Adrenal gland (tissue), 9 donors: ENCODE measurements at regions not wholly inside any gene's neighbourhood (a gene's known extent, or its start where the extent isn't known, plus 50 kb on each side); places are given as distances from the start of the nearest gene placed in this dataset.

ENCODE experiments used
- DNase-seq, 7 donors: peaks; one replicate each; pipeline ENCODE4 v3.0.0-alpha.2; 2019 to 2020
- H3K27ac ChIP-seq, 5 donors: fragments of 200-600 bp; sonication (generic) in 4 of 5; 1 replicate in 3 of 5; 2 replicates in 2 of 5; pipeline versions ENCODE4 v1.5.1 to v1.8.0; 2016 to 2020; ENCODE audit warnings: mild to moderate bottlenecking in 1 of 5
- H3K27me3 ChIP-seq: fragments of 200-600 bp; 2 replicates; pipeline ENCODE4 v1.8.0; 2021
- H3K36me3 ChIP-seq, 2 donors: fragments of 200-600 bp; replicated peaks in 1 of 2; 1 replicate in 1 of 2; 2 replicates in 1 of 2; pipeline versions ENCODE4 v1.5.1 to v1.8.0; 2018 to 2022
- H3K4me1 ChIP-seq, 2 donors: fragments of 200-600 bp; replicated peaks in 1 of 2; 1 replicate in 1 of 2; 2 replicates in 1 of 2; pipeline versions ENCODE4 v1.5.1 to v1.8.0; 2018 to 2021
- H3K4me3 ChIP-seq, 4 donors: fragments of 200-600 bp; sonication (generic) in 3 of 4; one replicate each; pipeline ENCODE4 v1.5.1; 2016 to 2018
- H3K9me3 ChIP-seq, 3 donors: fragments of 200-600 bp; sonication (generic) in 1 of 3; replicated peaks in 1 of 3; 1 replicate in 2 of 3; 2 replicates in 1 of 3; pipeline versions ENCODE4 v1.5.1 to v1.8.0; 2016 to 2021
- POLR2A ChIP-seq, 2 donors: fragments of 450-650 bp; IDR thresholded peaks; one replicate each; pipeline ENCODE4 v1.6.1; 2017; ENCODE audit warnings: antibody characterized with exemption in 2 of 2, mild to moderate bottlenecking in 2 of 2, moderate library complexity in 1 of 2
- WGBS, 4 donors: extraction: QIAGEN DNeasy Blood & Tissue Kit in 2 of 4; methylation state at CpG; one replicate each; pipeline versions ENCODE4 v1.1.5 to v1.1.7; 2013 to 2017; 5-methylcytosine and 5-hydroxymethylcytosine counted together
- intact Hi-C, 2 donors: fragments of 100-400 bp; cut with DNase I; formaldehyde crosslinking; loops; one replicate each; pipeline versions ENCODE4 v1.14.1 to v1.15.0; 2022 to 2023
- TF ChIP-seq, protein P1 (sequence below), 6 experiments: fragments of 450-650 bp in 4 of 6; fragments of 200-600 bp in 2 of 6; sonication (generic) in 1 of 6; IDR thresholded peaks; 1 replicate in 5 of 6; 2 replicates in 1 of 6; pipeline versions ENCODE4 v1.5.1 to v1.8.0; 2016 to 2021; ENCODE audit warnings: antibody characterized with exemption in 6 of 6, mild to moderate bottlenecking in 2 of 6, moderate library complexity in 1 of 6
- donor health status: healthy with polysubstance abuse.
- donor health status: Bipolar disorder and iron deficiency.
- donor health status: DM: yes; HTN: yes; CAD: no.
- donor health status: DM: no; HTN: no; CAD: no.
- donor health status: DM: no; HTN: no; CAD: no.

DNA sequence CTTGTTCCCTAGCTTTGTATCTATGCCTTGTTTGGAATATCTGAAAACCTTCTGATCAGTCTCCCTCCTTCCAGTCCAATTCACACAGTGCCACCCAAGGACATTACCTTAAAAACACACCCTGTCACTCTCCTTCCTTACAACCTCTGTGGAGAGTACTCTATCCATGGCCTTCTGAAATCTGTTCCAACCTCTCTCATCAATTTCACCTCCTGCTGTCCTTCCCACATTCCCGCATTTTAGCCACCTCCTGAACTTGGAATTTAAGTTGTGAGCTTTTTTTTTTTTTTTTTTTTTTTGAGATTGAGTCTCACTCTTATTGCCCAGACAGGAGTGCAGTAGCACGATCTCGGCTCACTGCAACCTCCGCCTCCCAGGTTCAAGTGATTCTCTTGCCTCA, 824.8 kb downstream of the METTL15 start:
- DNase-seq: no peak
- H3K4me3 ChIP-seq: no peak overlapping the region
- 84 to 89% (median 86%) methylated on average over 4 of the region's 4 CpGs for WGBS, 4 donors
- no peaks in the 10 kb centered on the region for H3K9me3 ChIP-seq
- H3K36me3 ChIP-seq: no peaks in the 10 kb centered on the region
- TF ChIP-seq POLR2A (IDR thresholded peaks at IDR 0.05): no peak
- TF ChIP-seq, protein P1, sequence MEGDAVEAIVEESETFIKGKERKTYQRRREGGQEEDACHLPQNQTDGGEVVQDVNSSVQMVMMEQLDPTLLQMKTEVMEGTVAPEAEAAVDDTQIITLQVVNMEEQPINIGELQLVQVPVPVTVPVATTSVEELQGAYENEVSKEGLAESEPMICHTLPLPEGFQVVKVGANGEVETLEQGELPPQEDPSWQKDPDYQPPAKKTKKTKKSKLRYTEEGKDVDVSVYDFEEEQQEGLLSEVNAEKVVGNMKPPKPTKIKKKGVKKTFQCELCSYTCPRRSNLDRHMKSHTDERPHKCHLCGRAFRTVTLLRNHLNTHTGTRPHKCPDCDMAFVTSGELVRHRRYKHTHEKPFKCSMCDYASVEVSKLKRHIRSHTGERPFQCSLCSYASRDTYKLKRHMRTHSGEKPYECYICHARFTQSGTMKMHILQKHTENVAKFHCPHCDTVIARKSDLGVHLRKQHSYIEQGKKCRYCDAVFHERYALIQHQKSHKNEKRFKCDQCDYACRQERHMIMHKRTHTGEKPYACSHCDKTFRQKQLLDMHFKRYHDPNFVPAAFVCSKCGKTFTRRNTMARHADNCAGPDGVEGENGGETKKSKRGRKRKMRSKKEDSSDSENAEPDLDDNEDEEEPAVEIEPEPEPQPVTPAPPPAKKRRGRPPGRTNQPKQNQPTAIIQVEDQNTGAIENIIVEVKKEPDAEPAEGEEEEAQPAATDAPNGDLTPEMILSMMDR (IDR thresholded peaks at IDR 0.05): no peak
- no peaks in the 10 kb centered on the region for H3K27me3 ChIP-seq
- intact Hi-C loops: no loop called here
- H3K4me1 ChIP-seq: no peaks in the 10 kb centered on the region
- no peak overlapping the region for H3K27ac ChIP-seq

DNA sequence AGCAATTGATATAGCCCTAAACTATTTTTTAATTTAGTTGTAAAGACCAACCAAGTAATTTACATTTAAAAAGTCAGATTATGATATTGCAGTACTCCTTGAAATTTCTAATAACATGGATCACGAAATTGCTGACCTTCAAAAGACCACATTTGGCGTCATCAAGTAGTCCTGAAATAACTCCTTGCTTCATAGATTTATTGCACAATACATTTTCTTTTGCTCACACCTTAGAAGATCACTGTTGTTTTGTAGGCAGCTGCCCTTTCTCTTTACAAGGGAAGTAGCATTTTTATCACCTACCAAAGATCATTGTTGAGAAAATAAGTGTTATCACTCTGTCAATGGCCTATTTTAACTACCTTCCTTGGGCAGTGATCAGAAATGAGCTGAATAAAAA, 815.8 kb downstream of the METTL15 start:
- no peak for TF ChIP-seq POLR2A (IDR thresholded peaks at IDR 0.05)
- TF ChIP-seq, protein P1 (IDR thresholded peaks at IDR 0.05): no peak
- Histone ChIP-seq H3K27ac (no peak overlapping the region), H3K9me3 (no peaks in the 10 kb centered on the region), H3K36me3 (no peaks in the 10 kb centered on the region), H3K4me1 (no peaks in the 10 kb centered on the region), H3K27me3 (no peaks in the 10 kb centered on the region), H3K4me3 (no peak overlapping the region)
- intact Hi-C loops: no loop called here
- WGBS, 4 donors: 53 to 65% (median 61%) methylated on average over 2 of the region's 2 CpGs
- no peak for DNase-seq

DNA sequence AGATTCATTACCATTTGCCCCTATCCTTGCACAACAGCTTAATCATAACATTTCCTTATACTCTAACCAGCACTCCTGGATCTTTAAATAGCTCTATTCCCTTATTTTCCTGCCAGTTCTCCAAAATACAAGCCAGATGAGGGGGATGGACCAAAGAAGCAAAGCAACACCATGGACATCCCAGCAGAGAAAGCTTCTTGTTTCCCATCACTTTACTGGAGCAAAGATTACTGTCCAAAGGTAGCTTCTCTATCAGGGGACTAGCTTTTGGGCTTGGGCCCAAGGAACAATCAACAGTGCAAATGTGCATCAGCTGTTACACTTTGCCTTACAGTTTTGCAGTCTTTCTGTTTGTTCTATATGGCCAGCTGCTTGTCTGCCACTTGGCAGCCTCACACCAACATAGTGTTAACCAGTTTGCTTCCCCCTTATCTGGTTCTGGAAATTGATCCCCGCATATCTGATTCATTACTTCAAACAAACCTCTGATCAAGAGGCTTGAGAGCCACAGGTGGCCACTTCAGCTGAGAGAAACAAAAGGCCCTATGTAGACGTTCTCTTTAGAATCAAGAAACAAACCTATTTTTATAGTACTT, 814.3 kb downstream of the METTL15 start:
- H3K9me3 ChIP-seq: no peaks in the 10 kb centered on the region
- H3K36me3 ChIP-seq: no peaks in the 10 kb centered on the region
- TF ChIP-seq POLR2A (IDR thresholded peaks at IDR 0.05): no peak
- TF ChIP-seq, protein P1 (IDR thresholded peaks at IDR 0.05): no peak
- no peaks in the 10 kb centered on the region for H3K4me1 ChIP-seq
- no peak for DNase-seq
- no peak overlapping the region for H3K4me3 ChIP-seq
- 21 to 49% (median 37%) methylated on average over 2 of the region's 2 CpGs for WGBS, 4 donors
- intact Hi-C loops: no loop called here
- H3K27me3 ChIP-seq: no peaks in the 10 kb centered on the region
- no peak overlapping the region for H3K27ac ChIP-seq

DNA sequence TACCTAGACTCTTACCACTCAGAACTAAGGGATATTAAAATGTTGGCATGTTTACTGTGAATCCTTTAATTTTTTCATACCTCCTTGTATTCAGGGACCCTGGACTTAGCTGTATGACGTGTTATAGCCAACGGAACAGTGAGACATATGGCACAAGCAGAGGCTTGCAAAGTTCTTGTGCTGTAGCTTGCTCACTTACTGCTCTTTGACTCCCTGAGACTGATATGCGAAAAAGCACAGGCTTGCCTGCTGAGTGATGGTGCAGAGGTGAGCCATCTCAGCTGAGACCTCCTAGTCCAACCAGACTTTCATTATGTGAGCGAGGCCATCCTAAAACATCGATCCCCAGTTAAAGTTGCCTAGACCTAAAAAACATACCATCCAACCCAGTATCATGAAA, 811.0 kb downstream of the METTL15 start:
- Histone ChIP-seq H3K4me1 (no peaks in the 10 kb centered on the region), H3K4me3 (no peak overlapping the region), H3K36me3 (no peaks in the 10 kb centered on the region), H3K9me3 (no peaks in the 10 kb centered on the region), H3K27me3 (no peaks in the 10 kb centered on the region), H3K27ac (no peak overlapping the region)
- intact Hi-C loops: no loop called here
- 71 to 81% (median 74%) methylated on average over 5 of the region's 5 CpGs for WGBS, 4 donors
- no peak for DNase-seq
- TF ChIP-seq POLR2A (IDR thresholded peaks at IDR 0.05): no peak
- TF ChIP-seq, protein P1 (IDR thresholded peaks at IDR 0.05): no peak
